ENCODE measurements at regions not wholly inside any gene's neighbourhood (a gene's known extent, or its start where the extent isn't known, plus 50 kb on each side); places are given as distances from the start of the nearest gene placed in this dataset.

GRCh38 chrX:22409418-22409817 is 136.7 kb downstream of the CBLL2 start:
- no peaks in the 10 kb centered on the region for H3K27me3 ChIP-seq (replicated peaks; ENCODE audit: insufficient read depth)
- no peaks in the 10 kb centered on the region for H3K4me1 ChIP-seq (replicated peaks)
- intact Hi-C loops (cut with DNase I) = no loop called here
- H3K36me3 ChIP-seq = no peaks in the 10 kb centered on the region
- no peak for DNase-seq (ENCODE audit: low spot score)
- WGBS = 100% methylated on average over 1 of the region's 1 CpG
- TF ChIP-seq CTCF (IDR thresholded peaks at IDR 0.05) (no peak), POLR2A (IDR thresholded peaks at IDR 0.05) (no peak), POLR2AphosphoS5 (IDR thresholded peaks at IDR 0.05) (no peak)
- H3K9me3 ChIP-seq = no peaks in the 10 kb centered on the region
- no peak overlapping the region for H3K4me3 ChIP-seq
- H3K27ac ChIP-seq = no peak overlapping the region

- H3K9me3 ChIP-seq = no peaks in the 10 kb centered on the region
- H3K4me3 ChIP-seq = no peak overlapping the region
- TF ChIP-seq CTCF (IDR thresholded peaks at IDR 0.05) = no peak
- no peak for TF ChIP-seq POLR2A (IDR thresholded peaks at IDR 0.05)
- TF ChIP-seq POLR2AphosphoS5 (IDR thresholded peaks at IDR 0.05) = no peak
- no peak overlapping the region for H3K27ac ChIP-seq
- WGBS = 69% methylated on average over 2 of the region's 2 CpGs
- no peaks in the 10 kb centered on the region for H3K36me3 ChIP-seq
- H3K27me3 ChIP-seq (replicated peaks; ENCODE audit: insufficient read depth) = no peaks in the 10 kb centered on the region
- intact Hi-C loops (cut with DNase I) = no loop called here
- DNase-seq (ENCODE audit: low spot score) = no peak
- H3K4me1 ChIP-seq (replicated peaks) = no peaks in the 10 kb centered on the region
Measured at GRCh38 chrX:22424122-22424915, 151.6 kb downstream of the CBLL2 start.

GRCh38 chrX:22424919-22425318 is 152.2 kb downstream of the CBLL2 start:
- Histone ChIP-seq H3K27me3 (replicated peaks; ENCODE audit: insufficient read depth) (no peaks in the 10 kb centered on the region), H3K4me3 (no peak overlapping the region), H3K27ac (no peak overlapping the region), H3K36me3 (no peaks in the 10 kb centered on the region), H3K4me1 (replicated peaks) (no peaks in the 10 kb centered on the region), H3K9me3 (no peaks in the 10 kb centered on the region)
- 37% methylated on average over 1 of the region's 1 CpG for WGBS
- no peak for DNase-seq (ENCODE audit: low spot score)
- intact Hi-C loops (cut with DNase I) = no loop called here
- TF ChIP-seq POLR2A (IDR thresholded peaks at IDR 0.05) = no peak
- no peak for TF ChIP-seq POLR2AphosphoS5 (IDR thresholded peaks at IDR 0.05)
- no peak for TF ChIP-seq CTCF (IDR thresholded peaks at IDR 0.05)

- Histone ChIP-seq H3K27ac (no peak overlapping the region), H3K36me3 (no peaks in the 10 kb centered on the region), H3K9me3 (no peaks in the 10 kb centered on the region), H3K27me3 (replicated peaks; ENCODE audit: insufficient read depth) (no peaks in the 10 kb centered on the region), H3K4me3 (no peak overlapping the region), H3K4me1 (replicated peaks) (no peaks in the 10 kb centered on the region)
- TF ChIP-seq POLR2AphosphoS5 (IDR thresholded peaks at IDR 0.05) (no peak), CTCF (IDR thresholded peaks at IDR 0.05) (no peak), POLR2A (IDR thresholded peaks at IDR 0.05) (no peak)
- intact Hi-C loops (cut with DNase I) = no loop called here
- DNase-seq (ENCODE audit: low spot score) = no peak
- WGBS = 85% methylated on average over 3 of the region's 3 CpGs
Measured at GRCh38 chrX:22429704-22430103, 157.0 kb downstream of the CBLL2 start.

GRCh38 chrX:22430701-22431100 is 158.0 kb downstream of the CBLL2 start:
- Histone ChIP-seq H3K27ac (no peak overlapping the region), H3K4me1 (replicated peaks) (no peaks in the 10 kb centered on the region), H3K36me3 (no peaks in the 10 kb centered on the region), H3K4me3 (no peak overlapping the region), H3K27me3 (replicated peaks; ENCODE audit: insufficient read depth) (no peaks in the 10 kb centered on the region), H3K9me3 (no peaks in the 10 kb centered on the region)
- WGBS = 53% methylated on average over 5 of the region's 5 CpGs
- intact Hi-C loops (cut with DNase I) = no loop called here
- TF ChIP-seq POLR2A (IDR thresholded peaks at IDR 0.05) (no peak), POLR2AphosphoS5 (IDR thresholded peaks at IDR 0.05) (no peak), CTCF (IDR thresholded peaks at IDR 0.05) (no peak)
- DNase-seq (ENCODE audit: low spot score) = no peak

All from prostate gland (tissue), 2 donors.